ENCODE measurements at regions not wholly inside any gene's neighbourhood (a gene's known extent, or its start where the extent isn't known, plus 50 kb on each side); places are given as distances from the start of the nearest gene placed in this dataset.
"Not testable (repeated sequence)": the region's sequence is repeated elsewhere in the genome, so short reads cannot be mapped to it uniquely, and the experiment has no call there.

GRCh38 chr12:5268424-5269210 is 163.3 kb upstream of the NTF3 start:
- no peak for DNase-seq

- no peak for DNase-seq
These were observed 162.1 kb upstream of the NTF3 start for GRCh38 chr12:5269846-5270245.

- peak; percentile 60 to 84 for DNase-seq
These were observed 159.7 kb upstream of the NTF3 start for GRCh38 chr12:5272018-5272785.

- DNase-seq: no peak
These were observed 158.2 kb upstream of the NTF3 start for GRCh38 chr12:5273709-5274108.

- DNase-seq: peak in 1 of 2 experiments; percentile 18
These were observed 155.5 kb upstream of the NTF3 start for GRCh38 chr12:5276327-5276880.

- DNase-seq: no peak
These were observed 151.8 kb upstream of the NTF3 start for GRCh38 chr12:5280086-5280485.

- DNase-seq: not testable (repeated sequence)
These were observed 141.5 kb upstream of the NTF3 start for GRCh38 chr12:5290368-5290767.

- DNase-seq: no peak
These were observed 139.3 kb upstream of the NTF3 start for GRCh38 chr12:5292651-5293050.

GRCh38 chr12:5293773-5294172 is 138.1 kb upstream of the NTF3 start:
- no peak for DNase-seq

- DNase-seq: no peak
These were observed 137.4 kb upstream of the NTF3 start for GRCh38 chr12:5294274-5295070.

GRCh38 chr12:5295151-5295550 is 136.8 kb upstream of the NTF3 start:
- no peak for DNase-seq

GRCh38 chr12:5295996-5296395 is 135.9 kb upstream of the NTF3 start:
- no peak for DNase-seq

- no peak for DNase-seq
These were observed 130.4 kb upstream of the NTF3 start for GRCh38 chr12:5301539-5301938.

- peak in 1 of 2 experiments; percentile 68 for DNase-seq
These were observed 126.5 kb upstream of the NTF3 start for GRCh38 chr12:5305425-5305824.

- no peak for DNase-seq
These were observed 125.9 kb upstream of the NTF3 start for GRCh38 chr12:5305886-5306545.

GRCh38 chr12:5307065-5307464 is 124.8 kb upstream of the NTF3 start:
- no peak for DNase-seq

- DNase-seq: no peak
These were observed 123.7 kb upstream of the NTF3 start for GRCh38 chr12:5308216-5308615.

GRCh38 chr12:5308996-5309395 is 122.9 kb upstream of the NTF3 start:
- no peak for DNase-seq

- peak; percentile 81 to 89 for DNase-seq
These were observed 122.3 kb upstream of the NTF3 start for GRCh38 chr12:5309654-5310053.

- DNase-seq: no peak
These were observed 121.8 kb upstream of the NTF3 start for GRCh38 chr12:5310151-5310550.

GRCh38 chr12:5317556-5317955 is 114.4 kb upstream of the NTF3 start:
- no peak for DNase-seq

- DNase-seq: no peak
These were observed 113.0 kb upstream of the NTF3 start for GRCh38 chr12:5318874-5319273.
